Neural progenitor cell (in vitro differentiated cells): ENCODE measurements at regions not wholly inside any gene's neighbourhood (a gene's known extent, or its start where the extent isn't known, plus 50 kb on each side); places are given as distances from the start of the nearest gene placed in this dataset.

Experiments
- DNase-seq: peaks from one replicate; pipeline ENCODE4 v3.0.0-alpha.2; 2016; ENCODE audit warnings: low spot score
- H2AFZ ChIP-seq: fragments of 200-600 bp; sonication (generic); replicated peaks from 2 replicates; pipeline ENCODE4 v1.6.1; 2016; ENCODE audit warnings: antibody characterized with exemption
- H3F3A ChIP-seq: fragments of 200-600 bp; sonication (generic); 2 replicates; pipeline ENCODE4 v1.6.1; 2016; ENCODE audit warnings: antibody characterized with exemption, low read depth
- H3K27ac ChIP-seq: fragments of 200-600 bp; sonication (generic); 2 replicates; pipeline ENCODE4 v1.5.1; 2016; ENCODE audit warnings: mild to moderate bottlenecking
- H3K27me3 ChIP-seq: fragments of 200-600 bp; sonication (generic); 2 replicates; pipeline ENCODE4 v1.6.1; 2016; ENCODE audit warnings: mild to moderate bottlenecking, moderate library complexity
- H3K36me3 ChIP-seq: fragments of 200-600 bp; sonication (generic); 2 replicates; pipeline ENCODE4 v1.5.1; 2016
- H3K4me1 ChIP-seq: fragments of 200-600 bp; sonication (generic); 2 replicates; pipeline ENCODE4 v1.6.1; 2016; ENCODE audit warnings: mixed run types
- H3K4me2 ChIP-seq: fragments of 200-600 bp; sonication (generic); 2 replicates; pipeline ENCODE4 v1.6.1; 2016
- H3K4me3 ChIP-seq: fragments of 200-600 bp; sonication (generic); 2 replicates; pipeline ENCODE4 v1.5.1; 2016
- H3K79me2 ChIP-seq: fragments of 200-600 bp; sonication (generic); 2 replicates; pipeline ENCODE4 v1.6.1; 2016; ENCODE audit warnings: low read depth
- H3K9ac ChIP-seq: fragments of 200-600 bp; sonication (generic); 2 replicates; pipeline ENCODE4 v1.6.1; 2016
- H3K9me3 ChIP-seq: fragments of 200-600 bp; sonication (generic); 2 replicates; pipeline ENCODE4 v1.5.1; 2016; ENCODE audit warnings: low read depth
- H4K20me1 ChIP-seq: fragments of 200-600 bp; sonication (generic); 2 replicates; pipeline ENCODE4 v1.6.1; 2016; ENCODE audit warnings: low read depth
- H3K27ac Mint-ChIP-seq: 3 replicates; pipeline ENCODE4 v1.8.0; 2021; ENCODE audit warnings: mixed read lengths
- H3K27me3 Mint-ChIP-seq: 2 replicates; pipeline ENCODE4 v1.8.0; 2022; ENCODE audit warnings: low read depth, mild to moderate bottlenecking, inconsistent platforms, moderate library complexity, mixed read lengths; ENCODE audit not compliant: insufficient read depth
- H3K36me3 Mint-ChIP-seq: 3 replicates; pipeline ENCODE4 v1.8.0; 2021; ENCODE audit warnings: mixed read lengths
- H3K4me1 Mint-ChIP-seq: 3 replicates; pipeline ENCODE4 v1.8.0; 2021; ENCODE audit warnings: mixed read lengths
- H3K4me3 Mint-ChIP-seq: 3 replicates; pipeline ENCODE4 v1.8.0; 2021; ENCODE audit warnings: mild to moderate bottlenecking, moderate library complexity, mixed read lengths
- H3K9me3 Mint-ChIP-seq: 3 replicates; pipeline ENCODE4 v1.8.0; 2020; ENCODE audit warnings: mixed read lengths
- EZH2 ChIP-seq: fragments of 200-600 bp; sonication (generic); IDR thresholded peaks from 2 replicates; pipeline ENCODE4 v1.6.1; 2017; ENCODE audit warnings: antibody characterized with exemption, mild to moderate bottlenecking, moderate library complexity
- EZH2phosphoT487 ChIP-seq: fragments of 200-600 bp; sonication (generic); IDR thresholded peaks from 2 replicates; pipeline ENCODE4 v1.6.1; 2017; ENCODE audit warnings: antibody characterized with exemption
- TF ChIP-seq, protein P1 (sequence below): fragments of 200-600 bp; sonication (generic); IDR thresholded peaks from 2 replicates; pipeline ENCODE4 v1.5.1; 2017; ENCODE audit warnings: antibody characterized with exemption, mild to moderate bottlenecking

DNA sequence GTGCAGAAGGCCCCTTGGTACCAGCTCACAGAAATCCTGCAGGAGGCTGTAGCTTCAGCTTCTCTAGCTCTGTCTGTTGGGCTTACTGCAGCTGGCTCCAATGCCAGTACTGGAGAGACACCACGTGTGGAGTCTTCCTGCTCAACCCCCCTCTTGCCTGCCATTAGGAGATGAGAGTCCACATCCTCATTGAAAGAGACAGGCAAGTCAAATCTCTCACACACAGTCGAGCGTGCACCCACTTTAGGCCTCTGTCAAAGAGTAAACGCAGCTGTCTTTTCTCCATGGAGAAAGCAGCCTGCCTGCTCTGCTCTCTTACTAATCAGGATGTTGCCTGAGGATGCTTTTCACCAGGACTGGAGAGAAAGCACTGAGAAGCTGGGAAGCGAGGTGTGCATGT, 523.0 kb upstream of the NBEA start:
- Mint-ChIP-seq H3K36me3 (no peaks in the 10 kb centered on the region), H3K27ac (no peak overlapping the region), H3K4me3 (no peak overlapping the region), H3K4me1 (no peaks in the 10 kb centered on the region), H3K27me3 (peaks cover 2% of the 10 kb centered on the region), H3K9me3 (no peaks in the 10 kb centered on the region)
- no peak for TF ChIP-seq EZH2
- TF ChIP-seq EZH2phosphoT487: no peak
- TF ChIP-seq, protein P1, sequence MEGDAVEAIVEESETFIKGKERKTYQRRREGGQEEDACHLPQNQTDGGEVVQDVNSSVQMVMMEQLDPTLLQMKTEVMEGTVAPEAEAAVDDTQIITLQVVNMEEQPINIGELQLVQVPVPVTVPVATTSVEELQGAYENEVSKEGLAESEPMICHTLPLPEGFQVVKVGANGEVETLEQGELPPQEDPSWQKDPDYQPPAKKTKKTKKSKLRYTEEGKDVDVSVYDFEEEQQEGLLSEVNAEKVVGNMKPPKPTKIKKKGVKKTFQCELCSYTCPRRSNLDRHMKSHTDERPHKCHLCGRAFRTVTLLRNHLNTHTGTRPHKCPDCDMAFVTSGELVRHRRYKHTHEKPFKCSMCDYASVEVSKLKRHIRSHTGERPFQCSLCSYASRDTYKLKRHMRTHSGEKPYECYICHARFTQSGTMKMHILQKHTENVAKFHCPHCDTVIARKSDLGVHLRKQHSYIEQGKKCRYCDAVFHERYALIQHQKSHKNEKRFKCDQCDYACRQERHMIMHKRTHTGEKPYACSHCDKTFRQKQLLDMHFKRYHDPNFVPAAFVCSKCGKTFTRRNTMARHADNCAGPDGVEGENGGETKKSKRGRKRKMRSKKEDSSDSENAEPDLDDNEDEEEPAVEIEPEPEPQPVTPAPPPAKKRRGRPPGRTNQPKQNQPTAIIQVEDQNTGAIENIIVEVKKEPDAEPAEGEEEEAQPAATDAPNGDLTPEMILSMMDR: no peak
- Histone ChIP-seq H3F3A (no peaks in the 10 kb centered on the region), H2AFZ (peak overlapping the region; percentile 76), H3K9ac (no peak overlapping the region), H3K27me3 (no peaks in the 10 kb centered on the region), H3K4me3 (no peak overlapping the region), H3K79me2 (no peaks in the 10 kb centered on the region), H3K9me3 (no peaks in the 10 kb centered on the region), H3K27ac (no peak overlapping the region), H3K4me2 (no peak overlapping the region), H3K36me3 (no peaks in the 10 kb centered on the region), H4K20me1 (no peaks in the 10 kb centered on the region), H3K4me1 (no peaks in the 10 kb centered on the region)
- no peak for DNase-seq

DNA sequence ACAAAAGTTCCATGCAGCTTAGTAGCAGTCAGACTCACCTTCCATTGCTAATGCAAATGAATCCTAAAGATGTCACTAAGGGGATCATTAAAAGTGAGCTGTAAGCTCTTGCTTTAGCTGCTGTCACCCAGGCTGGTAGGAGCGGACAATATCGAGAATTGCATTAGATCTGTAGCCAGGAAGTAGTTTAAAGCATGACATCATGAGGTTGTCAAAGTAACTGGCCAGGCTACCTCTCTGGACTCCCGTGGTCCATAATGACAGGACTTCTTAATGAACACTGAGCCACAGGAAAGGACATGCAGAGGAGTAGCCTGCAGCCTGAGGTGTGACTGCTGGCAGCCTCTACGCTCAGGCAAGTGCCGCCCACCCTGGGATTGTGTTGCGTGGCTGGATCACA, 522.3 kb upstream of the NBEA start:
- Histone ChIP-seq H3K36me3 (no peaks in the 10 kb centered on the region), H3K79me2 (no peaks in the 10 kb centered on the region), H3K27me3 (no peaks in the 10 kb centered on the region), H3K4me1 (peaks cover under 1% of the 10 kb centered on the region), H3K4me3 (no peak overlapping the region), H3F3A (no peaks in the 10 kb centered on the region), H3K9ac (no peak overlapping the region), H3K9me3 (no peaks in the 10 kb centered on the region), H3K4me2 (no peak overlapping the region), H2AFZ (no peak overlapping the region), H4K20me1 (no peaks in the 10 kb centered on the region), H3K27ac (no peak overlapping the region)
- Mint-ChIP-seq H3K4me1 (no peaks in the 10 kb centered on the region), H3K36me3 (no peaks in the 10 kb centered on the region), H3K4me3 (no peak overlapping the region), H3K27me3 (peaks cover 2% of the 10 kb centered on the region), H3K27ac (no peak overlapping the region), H3K9me3 (no peaks in the 10 kb centered on the region)
- TF ChIP-seq, protein P1: no peak
- TF ChIP-seq EZH2phosphoT487 (no peak), EZH2 (no peak)
- DNase-seq: no peak

DNA sequence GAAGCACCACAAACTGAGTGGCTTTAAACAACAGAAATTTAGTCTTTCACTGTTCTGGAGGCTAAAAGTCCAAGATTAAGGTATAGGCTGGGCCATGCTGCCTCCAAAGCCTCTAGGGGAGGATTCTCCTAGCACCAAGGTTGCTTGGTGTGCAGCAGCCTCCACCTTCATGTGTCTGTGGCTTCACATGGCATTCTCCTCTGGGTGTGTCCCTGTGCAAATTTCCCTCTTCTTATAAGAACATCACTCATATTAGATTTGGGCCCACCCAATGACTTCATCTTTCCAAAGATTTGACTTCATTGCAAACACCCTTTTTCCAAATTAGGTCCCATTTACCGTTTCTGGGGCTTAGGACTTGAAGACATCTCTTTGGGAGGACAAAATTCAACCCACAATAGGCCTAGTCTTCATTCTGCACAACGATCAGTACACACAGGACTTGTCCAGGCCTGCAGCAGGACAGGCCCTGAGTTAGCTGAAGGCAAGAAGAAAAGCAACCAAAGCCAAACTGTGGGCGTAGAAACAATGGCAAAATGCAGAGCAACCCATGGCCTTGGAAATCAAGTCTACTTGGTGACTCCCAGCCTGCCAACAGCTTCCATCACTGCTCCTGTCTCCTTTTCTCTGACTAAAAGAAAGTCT, 521.2 kb upstream of the NBEA start:
- H3K27me3 Mint-ChIP-seq: peaks cover 2% of the 10 kb centered on the region
- no peaks in the 10 kb centered on the region for H3K36me3 ChIP-seq
- H2AFZ ChIP-seq: no peak overlapping the region

More for the DNA sequence above, 521.2 kb upstream of the NBEA start:
- Histone ChIP-seq H3K4me1 (peaks cover 8% of the 10 kb centered on the region), H3K27me3 (no peaks in the 10 kb centered on the region), H3F3A (no peaks in the 10 kb centered on the region), H3K4me2 (no peak overlapping the region), H3K27ac (no peak overlapping the region), H4K20me1 (no peaks in the 10 kb centered on the region), H3K79me2 (no peaks in the 10 kb centered on the region), H3K9me3 (no peaks in the 10 kb centered on the region), H3K9ac (no peak overlapping the region), H3K4me3 (no peak overlapping the region)
- Mint-ChIP-seq H3K4me3 (no peak overlapping the region), H3K4me1 (peaks cover 6% of the 10 kb centered on the region), H3K9me3 (no peaks in the 10 kb centered on the region), H3K27ac (no peak overlapping the region), H3K36me3 (no peaks in the 10 kb centered on the region)
- TF ChIP-seq EZH2phosphoT487: no peak
- no peak for TF ChIP-seq EZH2
- TF ChIP-seq, protein P1: no peak
- DNase-seq: no peak
